ENCODE measurements at regions not wholly inside any gene's neighbourhood (a gene's known extent, or its start where the extent isn't known, plus 50 kb on each side); places are given as distances from the start of the nearest gene placed in this dataset.
A peak's percentile ranks its signal among the peaks of the same experiment; 100 is the strongest.
"Not testable (repeated sequence)": the region's sequence is repeated elsewhere in the genome, so short reads cannot be mapped to it uniquely, and the experiment has no call there.

GRCh38 chr12:127046467-127046866, 1220.5 kb upstream of the TMEM132C start:
- no peak for DNase-seq (ENCODE audit: low read depth)

DNA sequence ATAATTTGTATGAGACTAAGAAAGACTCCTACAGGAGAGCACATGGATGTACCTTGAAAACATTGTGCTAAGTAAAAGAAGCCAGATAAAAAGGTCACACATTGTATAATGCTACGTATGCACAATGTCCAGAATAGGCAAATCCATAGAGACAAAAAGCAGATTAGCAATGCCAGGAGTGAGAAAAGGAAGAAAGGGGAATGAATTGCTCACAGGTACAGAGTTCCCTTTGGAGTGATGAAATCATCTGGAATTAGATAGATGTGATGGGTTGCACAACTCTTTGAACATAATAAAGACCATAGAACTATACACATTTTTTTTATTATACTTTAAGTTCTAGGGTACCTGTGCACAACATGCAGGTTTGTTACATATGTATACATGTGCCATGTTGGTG, 1218.9 kb upstream of the TMEM132C start:
- no peak for DNase-seq (ENCODE audit: low read depth)

DNA sequence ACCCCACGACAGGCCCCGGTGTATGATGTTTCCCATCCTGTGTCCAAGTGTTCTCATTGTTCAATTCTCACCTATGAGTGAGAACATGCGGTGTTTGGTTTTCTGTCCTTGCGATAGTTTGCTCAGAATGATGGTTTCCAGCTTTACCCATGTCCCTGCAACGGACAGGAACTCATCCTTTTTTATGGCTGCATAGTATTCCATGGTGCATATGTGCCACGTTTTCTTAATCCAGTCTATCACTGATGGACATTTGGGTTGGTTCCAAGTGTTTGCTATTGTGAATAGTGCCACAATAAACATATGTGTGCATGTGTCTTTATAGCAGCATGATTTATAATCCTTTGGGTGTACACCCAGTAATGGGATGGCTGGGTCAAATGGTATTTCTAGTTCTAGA, 1218.4 kb upstream of the TMEM132C start:
- not testable (repeated sequence) for DNase-seq (ENCODE audit: low read depth)

GRCh38 chr12:127051139-127051538, 1215.8 kb upstream of the TMEM132C start:
- no peak for DNase-seq (ENCODE audit: low read depth)

DNA sequence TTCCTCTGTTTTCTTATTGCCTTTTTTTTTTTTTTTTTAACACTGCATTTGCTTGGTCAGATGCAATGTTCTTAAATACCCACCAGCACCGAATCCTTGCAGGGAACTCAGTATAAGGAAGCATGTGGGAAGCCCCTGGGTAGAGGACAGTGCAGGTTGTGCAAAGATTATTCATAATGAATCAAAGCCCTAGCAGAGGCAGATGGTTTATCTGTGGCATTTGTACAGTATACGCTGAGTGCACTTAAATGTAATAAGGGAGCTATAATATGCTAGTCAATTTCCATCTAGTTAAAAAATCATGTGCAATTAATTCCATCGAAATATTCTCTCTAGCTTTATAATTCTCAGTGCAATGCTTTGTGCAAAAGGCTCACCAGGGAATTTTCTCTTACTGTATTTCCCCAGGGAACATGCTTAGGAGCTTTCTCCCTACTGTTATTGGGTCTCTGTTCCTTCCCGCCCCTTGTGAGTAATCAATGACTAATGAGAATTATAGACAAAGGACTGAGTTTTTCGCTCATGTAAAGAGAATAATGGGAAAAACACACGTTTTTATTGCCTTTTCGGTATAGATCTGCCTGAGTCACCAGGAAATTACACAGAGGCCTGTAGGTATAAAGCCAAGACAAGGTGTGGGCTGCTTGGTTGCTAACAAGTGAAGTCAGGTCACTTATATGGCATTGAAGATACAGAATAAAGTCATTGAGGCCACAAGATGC, 1214.3 kb upstream of the TMEM132C start:
- DNase-seq (ENCODE audit: low read depth): no peak

- DNase-seq (ENCODE audit: low read depth): no peak
These were observed 1212.4 kb upstream of the TMEM132C start for GRCh38 chr12:127054531-127054930.

DNA sequence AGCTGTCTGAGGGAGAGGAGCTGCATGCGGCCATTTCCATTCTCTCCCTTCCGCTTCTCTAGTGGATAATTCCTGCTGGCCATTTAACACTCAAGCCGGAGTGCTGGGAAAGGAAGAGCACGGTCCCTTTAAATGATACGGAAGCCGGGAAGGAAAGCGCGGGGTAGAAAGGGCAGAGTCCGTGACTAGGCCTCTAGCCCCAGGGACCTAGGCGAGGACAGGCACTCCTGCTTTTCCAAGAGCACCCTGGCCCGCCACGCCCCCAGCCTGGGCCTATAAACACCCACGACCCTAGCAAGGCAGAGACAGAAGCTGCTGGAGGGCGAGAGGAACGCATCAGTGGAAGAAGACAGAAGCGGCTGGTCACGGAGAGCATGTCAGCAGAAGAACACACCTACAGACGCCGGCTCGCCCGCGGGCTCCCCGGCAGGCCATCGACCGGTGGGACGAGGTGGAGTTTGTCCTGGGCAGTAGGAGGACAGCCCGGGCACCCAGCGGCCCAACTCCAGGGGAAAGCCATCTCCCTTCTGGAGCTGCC, 1206.6 kb upstream of the TMEM132C start:
- no peak for DNase-seq (ENCODE audit: low read depth)

GRCh38 chr12:127060933-127061332, 1206.0 kb upstream of the TMEM132C start:
- DNase-seq (ENCODE audit: low read depth): no peak

DNA sequence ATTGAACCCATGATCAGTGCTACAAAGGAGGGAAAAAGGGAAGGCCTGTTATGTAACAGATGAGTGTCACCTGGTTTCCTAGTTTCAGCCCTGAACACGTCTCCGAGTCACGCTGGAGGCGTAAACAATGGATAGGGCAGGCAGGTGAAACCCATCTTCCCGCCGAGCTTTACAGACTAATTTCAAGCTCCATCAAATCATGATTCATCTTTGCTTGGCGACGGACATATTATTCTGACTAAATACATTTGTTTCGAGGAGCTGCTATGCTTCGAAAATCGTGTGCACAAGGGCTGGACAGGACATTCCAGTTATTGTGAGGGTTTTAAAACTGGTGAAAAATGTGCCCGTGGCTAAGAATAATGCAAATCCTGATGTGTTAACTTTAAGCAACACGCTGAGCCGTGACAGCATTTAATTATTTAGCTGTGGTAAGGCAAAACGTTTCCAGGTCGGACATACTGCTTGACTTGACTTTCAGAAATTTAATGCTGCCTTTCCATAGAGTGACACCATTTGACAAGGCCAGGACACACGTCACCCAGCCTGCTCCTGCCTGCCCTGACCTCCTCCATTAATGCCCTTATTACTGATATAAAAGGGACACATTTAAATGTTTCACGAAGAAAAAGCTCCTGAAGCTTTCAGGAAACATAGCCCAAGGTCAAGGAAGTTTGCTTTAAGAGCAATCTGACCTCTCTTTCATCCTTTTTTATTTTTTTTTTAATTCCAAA, 1203.5 kb upstream of the TMEM132C start:
- no peak for DNase-seq (ENCODE audit: low read depth)

- DNase-seq (ENCODE audit: low read depth): no peak
These were observed 1202.8 kb upstream of the TMEM132C start for GRCh38 chr12:127064207-127064606.

GRCh38 chr12:127065595-127065994, 1201.4 kb upstream of the TMEM132C start:
- no peak for DNase-seq (ENCODE audit: low read depth)

DNA sequence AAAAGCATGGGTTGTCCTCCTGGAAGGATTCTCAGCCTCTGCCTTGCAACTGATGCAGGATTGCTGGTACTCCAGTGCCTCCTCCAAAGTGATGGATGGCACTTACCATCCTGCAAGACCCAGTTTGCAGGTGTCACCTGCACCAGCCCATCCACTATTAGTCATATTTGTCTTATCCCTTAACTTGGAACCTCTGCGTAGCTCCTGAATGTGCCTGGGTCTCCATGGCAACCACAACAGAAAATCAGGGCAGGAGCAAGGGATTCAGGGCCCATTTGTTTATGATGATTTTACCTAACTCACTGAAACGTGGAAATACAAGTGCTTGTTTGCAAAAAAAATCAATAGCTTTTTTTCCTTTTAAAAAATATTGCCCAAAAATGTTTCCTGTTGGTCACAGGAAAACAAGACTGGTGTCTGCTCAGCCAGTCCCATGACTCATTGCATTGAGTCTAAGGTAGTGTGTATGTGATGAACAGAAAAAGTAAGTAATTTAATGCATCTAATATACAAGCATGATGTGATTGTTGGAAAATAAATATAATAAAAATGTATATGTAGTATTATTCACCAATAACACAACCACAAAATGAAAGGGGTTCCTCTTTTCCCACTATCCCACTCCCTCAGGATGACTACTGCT, 1196.3 kb upstream of the TMEM132C start:
- no peak for DNase-seq (ENCODE audit: low read depth)

DNA sequence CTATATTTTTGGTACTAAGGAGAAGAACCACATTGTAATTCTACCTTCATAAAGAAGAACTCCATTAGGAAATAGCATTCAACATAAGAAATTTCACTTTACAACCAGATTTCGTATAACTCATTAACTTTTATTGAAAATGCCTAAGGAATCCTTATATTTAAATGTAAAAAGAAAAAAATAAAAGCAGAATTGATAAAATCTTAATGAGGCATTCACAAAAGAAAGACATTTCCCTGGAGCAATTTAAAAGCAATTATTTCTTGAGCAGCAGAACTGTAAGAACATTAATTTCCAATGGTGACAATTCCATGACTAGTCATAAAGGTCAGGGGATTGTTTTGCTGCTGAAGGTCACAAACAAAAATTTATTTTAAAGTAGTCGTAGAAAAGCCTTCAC, 1192.8 kb upstream of the TMEM132C start:
- no peak for DNase-seq (ENCODE audit: low read depth)

GRCh38 chr12:127075981-127076380, 1191.0 kb upstream of the TMEM132C start:
- no peak for DNase-seq (ENCODE audit: low read depth)

DNA sequence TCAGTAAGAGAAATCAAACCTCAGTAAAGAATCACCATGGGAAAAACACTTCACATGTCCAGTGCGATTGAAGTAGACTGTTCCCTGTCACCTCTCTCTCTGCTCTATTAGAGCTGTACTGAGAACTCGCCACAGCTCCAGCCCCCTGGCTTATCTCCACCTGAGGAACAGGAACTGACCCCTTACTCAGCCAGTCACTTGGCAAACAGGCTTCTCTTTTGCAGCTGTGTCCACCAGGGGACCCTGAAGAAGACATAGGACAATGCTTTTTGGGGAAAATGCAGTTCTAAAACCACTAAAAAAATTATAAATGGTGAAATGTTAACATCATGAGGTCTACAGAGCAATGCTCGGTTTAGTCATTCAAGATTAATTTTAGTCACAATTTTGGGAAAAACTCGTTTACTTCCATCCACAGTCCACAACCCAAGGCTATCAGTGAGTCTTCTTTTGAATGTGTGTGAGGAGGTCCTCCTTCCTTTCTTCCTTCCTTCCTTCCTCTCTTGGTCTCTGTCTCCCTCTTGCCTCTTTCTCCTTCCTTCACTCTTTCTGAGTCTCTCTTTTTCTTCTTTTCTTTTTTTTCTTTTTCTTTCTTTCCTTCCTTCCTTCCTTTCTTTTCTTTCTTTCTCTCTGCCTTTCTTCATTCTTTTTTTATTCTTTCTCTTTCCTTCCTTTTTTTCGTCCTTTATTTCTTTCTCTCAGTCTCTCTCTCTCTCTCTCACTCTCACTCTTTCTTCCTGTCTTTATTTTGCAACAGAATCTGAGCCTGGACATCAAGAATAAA, 1189.5 kb upstream of the TMEM132C start:
- DNase-seq (ENCODE audit: low read depth): no peak

DNA sequence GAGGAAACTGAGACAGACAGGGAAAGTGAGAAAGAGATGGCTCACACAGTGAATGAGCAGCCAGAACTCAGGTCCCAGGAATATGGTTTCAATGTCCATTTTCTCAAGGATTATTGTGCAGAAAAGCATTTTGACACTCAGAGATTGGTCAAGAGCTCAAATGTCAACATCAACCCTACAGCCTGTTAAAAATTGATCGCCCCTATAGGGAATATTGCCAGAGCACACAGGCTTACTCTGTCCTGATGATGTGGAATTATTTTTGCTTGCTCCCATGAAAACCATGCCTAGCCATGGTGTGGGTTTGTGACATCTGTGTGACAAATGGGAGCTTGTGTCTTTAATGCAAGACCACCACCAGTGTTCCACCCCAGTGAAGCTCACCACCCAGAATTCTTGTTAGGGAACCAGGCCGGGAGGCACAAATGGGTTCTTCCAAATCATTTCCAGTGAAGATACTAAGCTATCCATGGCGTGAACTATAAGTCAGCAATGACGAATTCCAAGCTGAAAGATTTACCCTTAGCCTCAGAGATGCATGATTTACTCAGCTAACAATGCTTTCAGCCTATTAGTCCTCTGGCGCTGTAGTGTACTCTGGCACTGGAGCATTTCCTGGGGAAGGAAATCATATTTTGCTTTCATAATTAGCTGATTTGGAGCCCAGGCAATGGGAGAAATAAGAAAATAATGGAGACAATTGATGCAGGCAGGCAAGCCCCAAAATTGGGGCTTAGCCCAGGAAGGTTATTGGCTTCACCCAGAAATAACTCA, 1188.2 kb upstream of the TMEM132C start:
- DNase-seq (ENCODE audit: low read depth): no peak

- DNase-seq (ENCODE audit: low read depth): no peak
These were observed 1187.3 kb upstream of the TMEM132C start for GRCh38 chr12:127079636-127080035.

DNA sequence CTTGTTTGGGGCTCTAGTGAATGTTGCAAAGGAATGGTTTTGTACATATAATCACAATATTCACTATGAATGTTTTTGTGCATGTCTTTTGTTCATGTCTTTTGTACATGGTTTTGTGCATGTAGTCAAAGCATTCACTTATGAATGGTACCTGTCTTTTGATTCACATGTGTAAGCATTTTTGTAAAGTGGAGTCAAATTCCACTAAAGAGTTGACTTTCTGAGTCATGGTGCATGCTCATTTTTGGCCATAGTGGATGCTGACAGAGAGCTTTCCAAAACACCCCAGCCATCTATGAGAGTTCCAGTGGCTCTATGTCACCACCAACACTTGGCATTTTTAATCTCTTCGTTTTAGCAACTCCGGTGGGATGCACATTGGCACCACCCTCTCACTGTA, 1185.9 kb upstream of the TMEM132C start:
- no peak for DNase-seq (ENCODE audit: low read depth)

- peak; percentile 1 for DNase-seq (ENCODE audit: low read depth)
These were observed 1183.7 kb upstream of the TMEM132C start for GRCh38 chr12:127083008-127083949.

GRCh38 chr12:127101076-127101475, 1165.9 kb upstream of the TMEM132C start:
- DNase-seq (ENCODE audit: low read depth): no peak
